GM23338 (cell line): ENCODE measurements at regions not wholly inside any gene's neighbourhood (a gene's known extent, or its start where the extent isn't known, plus 50 kb on each side); places are given as distances from the start of the nearest gene placed in this dataset.
"Not testable (repeated sequence)": the region's sequence is repeated elsewhere in the genome, so short reads cannot be mapped to it uniquely, and the experiment has no call there.

Source experiments
- ATAC-seq: fragments of 200-7000 bp; cut with Tn5 transposase; 3 replicates; pipeline ENCODE4 v1.9.1; 2020
- DNase-seq: peaks from one replicate; pipeline ENCODE4 v3.0.0-alpha.2; 2015; ENCODE audit warnings: low spot score
- H2AFZ ChIP-seq: fragments of 200-600 bp; sonication (generic); 2 replicates; pipeline ENCODE4 v1.8.0; 2016; ENCODE audit warnings: antibody characterized with exemption, mild to moderate bottlenecking, moderate library complexity
- H3F3A ChIP-seq: fragments of 200-600 bp; sonication (generic); replicated peaks from 2 replicates; pipeline ENCODE4 v1.8.0; 2017; ENCODE audit warnings: antibody characterized with exemption, mixed run types, low read depth
- H3K27ac ChIP-seq: fragments of 200-600 bp; sonication (generic); 2 replicates; pipeline ENCODE4 v1.6.1; 2016; ENCODE audit warnings: low read depth
- H3K27me3 ChIP-seq: fragments of 200-600 bp; sonication (generic); 2 replicates; pipeline ENCODE4 v1.8.0; 2016; ENCODE audit warnings: mild to moderate bottlenecking, mixed run types, moderate library complexity; ENCODE audit not compliant: insufficient read depth
- H3K36me3 ChIP-seq: fragments of 200-600 bp; sonication (generic); 2 replicates; pipeline ENCODE4 v1.8.0; 2016; ENCODE audit warnings: mild to moderate bottlenecking; ENCODE audit not compliant: insufficient read depth
- H3K4me1 ChIP-seq: fragments of 200-600 bp; sonication (generic); 2 replicates; pipeline ENCODE4 v1.8.0; 2016; ENCODE audit warnings: mild to moderate bottlenecking, moderate library complexity; ENCODE audit not compliant: insufficient read depth
- H3K4me2 ChIP-seq: fragments of 200-600 bp; sonication (generic); 2 replicates; pipeline ENCODE4 v1.7.1; 2017; ENCODE audit warnings: mixed run types
- H3K4me3 ChIP-seq: fragments of 200-600 bp; sonication (generic); 2 replicates; pipeline ENCODE4 v1.6.1; 2016; ENCODE audit warnings: mixed run types
- H3K79me2 ChIP-seq: fragments of 200-600 bp; sonication (generic); replicated peaks from 2 replicates; pipeline ENCODE4 v1.8.0; 2017; ENCODE audit warnings: mild to moderate bottlenecking; ENCODE audit not compliant: insufficient read depth
- H3K9me2 ChIP-seq: fragments of 200-600 bp; sonication (generic); 2 replicates; pipeline ENCODE4 v1.8.0; 2017; ENCODE audit not compliant: insufficient read depth
- H4K20me1 ChIP-seq: fragments of 200-600 bp; sonication (generic); replicated peaks from 2 replicates; pipeline ENCODE4 v1.8.0; 2017; ENCODE audit warnings: mild to moderate bottlenecking; ENCODE audit not compliant: insufficient read depth
- H3K27ac Mint-ChIP-seq: 2 replicates; pipeline ENCODE4 v1.8.0; 2020; ENCODE audit warnings: inconsistent platforms, mild to moderate bottlenecking, moderate library complexity, mixed read lengths
- H3K27me3 Mint-ChIP-seq: 3 replicates; pipeline ENCODE4 v1.8.0; 2022; ENCODE audit warnings: low read depth, mild to moderate bottlenecking, moderate library complexity, mixed read lengths, inconsistent platforms; ENCODE audit not compliant: insufficient read depth, poor library complexity
- H3K36me3 Mint-ChIP-seq: 3 replicates; pipeline ENCODE4 v1.8.0; 2021; ENCODE audit warnings: low read depth, mild to moderate bottlenecking, inconsistent platforms, moderate library complexity, mixed read lengths
- H3K4me1 Mint-ChIP-seq: 3 replicates; pipeline ENCODE4 v1.8.0; 2020; ENCODE audit warnings: mild to moderate bottlenecking, inconsistent platforms, mixed read lengths
- H3K4me3 Mint-ChIP-seq: 3 replicates; pipeline ENCODE4 v1.8.0; 2021; ENCODE audit warnings: moderate library complexity, mild to moderate bottlenecking, inconsistent platforms, mixed read lengths
- H3K9me3 Mint-ChIP-seq: 3 replicates; pipeline ENCODE4 v1.8.0; 2020; ENCODE audit warnings: moderate library complexity, mild to moderate bottlenecking, inconsistent platforms, mixed read lengths
- CREB1 ChIP-seq: fragments of 250-450 bp; sonication (Bioruptor Pico); IDR thresholded peaks from 2 replicates; pipeline ENCODE4 v1.5.0; 2020; ENCODE audit warnings: low read depth, mild to moderate bottlenecking, moderate library complexity
- CTCF ChIP-seq, 2 experiments: fragments of 200-600 bp in 1 of 2; sonication (generic) in 1 of 2; conservative IDR thresholded peaks; 2 replicates each; pipeline versions ENCODE4 v1.5.1 to v1.6.1; 2016 to 2017; ENCODE audit warnings: antibody characterized with exemption in 2 of 2, low read depth in 2 of 2, mild to moderate bottlenecking in 2 of 2, moderate library complexity in 1 of 2
- EZH2 ChIP-seq: fragments of 200-600 bp; sonication (generic); IDR thresholded peaks from one replicate; pipeline ENCODE4 v1.8.0; 2017; ENCODE audit warnings: antibody characterized with exemption, mild to moderate bottlenecking, low read depth; ENCODE audit not compliant: unreplicated experiment
- EZH2phosphoT487 ChIP-seq: fragments of 200-600 bp; sonication (generic); IDR thresholded peaks from one replicate; pipeline ENCODE4 v1.8.1; 2018; ENCODE audit warnings: antibody characterized with exemption; ENCODE audit not compliant: unreplicated experiment
- JUNB ChIP-seq: IDR thresholded peaks from one replicate; pipeline ENCODE4 v1.6.1; 2016; ENCODE audit warnings: antibody characterized with exemption; ENCODE audit not compliant: unreplicated experiment
- STAT1 ChIP-seq: IDR thresholded peaks from one replicate; pipeline ENCODE4 v1.6.1; 2016; ENCODE audit warnings: antibody characterized with exemption; ENCODE audit not compliant: unreplicated experiment
- ZNF331 ChIP-seq: fragments of 250-450 bp; sonication (Bioruptor Pico); IDR thresholded peaks from 2 replicates; pipeline ENCODE4 v1.5.0; 2020; ENCODE audit warnings: low read depth, mild to moderate bottlenecking, moderate library complexity
- ZNF462 ChIP-seq: fragments of 250-450 bp; sonication (Bioruptor Pico); IDR thresholded peaks from 2 replicates; pipeline ENCODE4 v1.5.0; 2020; ENCODE audit warnings: mild to moderate bottlenecking, moderate library complexity

GRCh38 chr6:22214314-22214713, 82.5 kb downstream of the PRL start (continued):
- no peak for TF ChIP-seq CTCF (conservative IDR thresholded peaks at IDR 0.05; ENCODE audit: low read depth in 2 of 2)

GRCh38 chr6:22215474-22215873, 81.4 kb downstream of the PRL start:
- ATAC-seq, H3K4me2 ChIP-seq: not testable (repeated sequence)

GRCh38 chr6:22218410-22218809, 78.4 kb downstream of the PRL start:
- peaks cover 35% of the 10 kb centered on the region for H3K4me1 Mint-ChIP-seq

More at GRCh38 chr6:22215474-22215873, 81.4 kb downstream of the PRL start:
- H3K36me3 ChIP-seq, H3K4me3 Mint-ChIP-seq, H3K27ac ChIP-seq, H4K20me1 ChIP-seq, H3K27me3 Mint-ChIP-seq, H3K27ac Mint-ChIP-seq, H3K27me3 ChIP-seq, H3K36me3 Mint-ChIP-seq, H3K4me3 ChIP-seq, H3K9me2 ChIP-seq, H3K79me2 ChIP-seq, H3F3A ChIP-seq, H3K9me3 Mint-ChIP-seq, H3K4me1 ChIP-seq, DNase-seq, H2AFZ ChIP-seq: not testable (repeated sequence)
- peaks cover 19% of the 10 kb centered on the region; the same call in 2 of the 3 replicates for H3K4me1 Mint-ChIP-seq

More at GRCh38 chr6:22218410-22218809, 78.4 kb downstream of the PRL start:
- peaks cover 2% of the 10 kb centered on the region; the same call in 1 of the 3 replicates for H3K36me3 Mint-ChIP-seq
- DNase-seq (no peak), ATAC-seq (no peak)
- Histone ChIP-seq H4K20me1 (no peaks in the 10 kb centered on the region), H3K36me3 (no peaks in the 10 kb centered on the region), H3K4me1 (peaks cover 30% of the 10 kb centered on the region), H3K79me2 (no peaks in the 10 kb centered on the region), H3K4me2 (no peak overlapping the region), H3K27me3 (no peaks in the 10 kb centered on the region), H3K27ac (no peak overlapping the region), H2AFZ (no peak overlapping the region), H3F3A (no peaks in the 10 kb centered on the region), H3K9me2 (peaks cover 6% of the 10 kb centered on the region; the same call in 1 of the 2 replicates), H3K4me3 (no peak overlapping the region)
- H3K9me3 Mint-ChIP-seq = no peaks in the 10 kb centered on the region
- no peak overlapping the region; the same call in 1 of the 2 replicates for H3K27ac Mint-ChIP-seq
- TF ChIP-seq EZH2phosphoT487 = no peak
- TF ChIP-seq CREB1 (CRISPR knock-in tag) = no peak
- no peak for TF ChIP-seq JUNB
- TF ChIP-seq ZNF331 (CRISPR knock-in tag) = no peak
- no peak for TF ChIP-seq ZNF462
- TF ChIP-seq EZH2 = no peak
- TF ChIP-seq STAT1 = no peak
- H3K4me3 Mint-ChIP-seq = no peak overlapping the region
- H3K27me3 Mint-ChIP-seq = no peaks in the 10 kb centered on the region
